HEK293 (cell line): ENCODE measurements at regions not wholly inside any gene's neighbourhood (a gene's known extent, or its start where the extent isn't known, plus 50 kb on each side); places are given as distances from the start of the nearest gene placed in this dataset.

Experiments
- CTCF ChIA-PET: fragments of 350-600 bp; formaldehyde crosslinking; extraction: SDS; loops from one replicate; lab custom pipeline; 2021; ENCODE audit warnings: antibody characterized with exemption; lab: Yijun Ruan, JAX
- POLR2A ChIA-PET: fragments of 300-600 bp; formaldehyde crosslinking; extraction: SDS; loops from one replicate; lab custom pipeline; 2020; ENCODE audit warnings: antibody characterized with exemption, inconsistent platforms; lab: Yijun Ruan, JAX
- H3K27ac ChIP-seq: fragments of 200-500 bp; sonication (Bioruptor generic); 2 replicates; pipeline ENCODE4 v1.5.1; 2014; ENCODE audit warnings: low read depth, low read length, control low read depth, inconsistent platforms; ENCODE audit errors: extremely low read depth
- H3K36me3 ChIP-seq, 2 experiments: fragments of 200-500 bp in 1 of 2; sonication (Bioruptor generic) in 1 of 2; 1 replicate in 1 of 2; 2 replicates in 1 of 2; pipeline ENCODE4 v1.5.1; 2014 to 2017; ENCODE audit warnings: inconsistent platforms in 2 of 2, low read length in 2 of 2; ENCODE audit not compliant: control insufficient read depth in 2 of 2, insufficient read depth in 1 of 2
- H3K4me1 ChIP-seq: fragments of 200-500 bp; sonication (Bioruptor generic); 2 replicates; pipeline ENCODE4 v1.5.1; 2014; ENCODE audit warnings: mild to moderate bottlenecking, low read length, inconsistent platforms; ENCODE audit not compliant: control insufficient read depth, insufficient read depth
- H3K4me3 ChIP-seq: 2 replicates; pipeline ENCODE4 v1.5.1; 2011; ENCODE audit warnings: low read depth, mild to moderate bottlenecking, control low read depth, low read length, moderate library complexity
- H3K9me3 ChIP-seq: fragments of 200-500 bp; sonication (Bioruptor generic); 2 replicates; pipeline ENCODE4 v1.5.1; 2014; ENCODE audit warnings: low read depth, low read length, inconsistent platforms; ENCODE audit not compliant: control insufficient read depth, insufficient read depth
- BCL11A ChIP-seq: fragments of 450-650 bp; formaldehyde crosslinking; IDR thresholded peaks from 2 replicates; pipeline ENCODE4 v1.5.1; 2016; ENCODE audit warnings: low read depth, missing biosample characterization, missing genetic modification characterization
- EGR2 ChIP-seq: fragments of 450-650 bp; formaldehyde crosslinking; IDR thresholded peaks from 2 replicates; pipeline ENCODE4 v1.5.1; 2016; ENCODE audit warnings: low read depth, missing biosample characterization, missing genetic modification characterization
- ELK4 ChIP-seq: IDR thresholded peaks from 2 replicates; pipeline ENCODE4 v1.6.1; 2011; ENCODE audit warnings: mild to moderate bottlenecking, low read depth, low read length, borderline replicate concordance
- PRDM1 ChIP-seq: fragments of 450-650 bp; formaldehyde crosslinking; IDR thresholded peaks from 2 replicates; pipeline ENCODE4; 2016; ENCODE audit warnings: missing biosample characterization, missing genetic modification characterization
- PRDM2 ChIP-seq: fragments of 450-650 bp; formaldehyde crosslinking; IDR thresholded peaks from 2 replicates; pipeline ENCODE4 v1.5.1; 2016; ENCODE audit warnings: missing biosample characterization, missing genetic modification characterization, borderline replicate concordance
- SALL2 ChIP-seq: fragments of 450-650 bp; formaldehyde crosslinking; IDR thresholded peaks from 2 replicates; pipeline ENCODE4 v1.5.0; 2017; ENCODE audit warnings: missing biosample characterization, mild to moderate bottlenecking, missing genetic modification characterization, borderline replicate concordance
- ZBTB10 ChIP-seq: fragments of 450-650 bp; formaldehyde crosslinking; IDR thresholded peaks from 2 replicates; pipeline ENCODE4 v1.5.1; 2016; ENCODE audit warnings: missing biosample characterization, missing genetic modification characterization
- ZBTB49 ChIP-seq: fragments of 450-650 bp; formaldehyde crosslinking; IDR thresholded peaks from 2 replicates; pipeline ENCODE4 v1.5.1; 2016; ENCODE audit warnings: missing biosample characterization, missing genetic modification characterization, low read depth
- ZFHX2 ChIP-seq: fragments of 450-650 bp; formaldehyde crosslinking; conservative IDR thresholded peaks from 2 replicates; pipeline ENCODE4 v1.5.1; 2016; ENCODE audit warnings: missing biosample characterization, missing genetic modification characterization
- ZFP37 ChIP-seq: fragments of 450-650 bp; formaldehyde crosslinking; IDR thresholded peaks from 2 replicates; pipeline ENCODE4 v1.5.1; 2016; ENCODE audit warnings: missing biosample characterization, missing genetic modification characterization
- ZNF292 ChIP-seq: fragments of 450-650 bp; formaldehyde crosslinking; IDR thresholded peaks from 2 replicates; pipeline ENCODE4 v1.5.1; 2016; ENCODE audit warnings: low read depth, missing biosample characterization, missing genetic modification characterization, borderline replicate concordance
- ZNF416 ChIP-seq: fragments of 450-650 bp; formaldehyde crosslinking; IDR thresholded peaks from 2 replicates; pipeline ENCODE4 v1.5.1; 2016; ENCODE audit warnings: missing biosample characterization, missing genetic modification characterization
- ZNF473 ChIP-seq: fragments of 450-650 bp; formaldehyde crosslinking; IDR thresholded peaks from 2 replicates; pipeline ENCODE4 v1.5.1; 2017; ENCODE audit warnings: missing biosample characterization, missing genetic modification characterization
- ZNF555 ChIP-seq: fragments of 450-650 bp; formaldehyde crosslinking; conservative IDR thresholded peaks from 2 replicates; pipeline ENCODE4 v1.5.1; 2017; ENCODE audit warnings: missing biosample characterization, mild to moderate bottlenecking, missing genetic modification characterization, inconsistent platforms
- ZNF623 ChIP-seq: fragments of 450-650 bp; formaldehyde crosslinking; IDR thresholded peaks from 2 replicates; pipeline ENCODE4 v1.5.1; 2016; ENCODE audit warnings: missing biosample characterization, missing genetic modification characterization
- ZNF664 ChIP-seq: fragments of 450-650 bp; formaldehyde crosslinking; IDR thresholded peaks from 2 replicates; pipeline ENCODE4 v1.5.1; 2016; ENCODE audit warnings: missing biosample characterization, missing genetic modification characterization
- ZNF670 ChIP-seq: fragments of 450-650 bp; formaldehyde crosslinking; IDR thresholded peaks from 2 replicates; pipeline ENCODE4 v1.5.1; 2016; ENCODE audit warnings: missing biosample characterization, missing genetic modification characterization, low read depth
- ZSCAN18 ChIP-seq: fragments of 450-650 bp; formaldehyde crosslinking; IDR thresholded peaks from 2 replicates; pipeline ENCODE4 v1.5.1; 2016; ENCODE audit warnings: missing biosample characterization, missing genetic modification characterization

- ChIA-PET POLR2A (no interaction called here), CTCF (no interaction called here)
- no peaks in the 10 kb centered on the region for H3K36me3 ChIP-seq
- no peaks in the 10 kb centered on the region for H3K4me1 ChIP-seq
- H3K4me3 ChIP-seq: no peak overlapping the region
- H3K27ac ChIP-seq: no peak overlapping the region
- TF ChIP-seq ZNF623: no peak
- TF ChIP-seq ZBTB49 (tag by site-specific recombination): no peak
- TF ChIP-seq SALL2 (tag by site-specific recombination): no peak
- TF ChIP-seq ZBTB10: no peak
- TF ChIP-seq BCL11A (tag by site-specific recombination): no peak
- no peak for TF ChIP-seq ZNF292 (tag by site-specific recombination)
- no peaks in the 10 kb centered on the region for H3K9me3 ChIP-seq
These were observed 1123.8 kb upstream of the CDH6 start for GRCh38 chr5:30069441-30070263.

- no peaks in the 10 kb centered on the region for H3K4me1 ChIP-seq
- no peaks in the 10 kb centered on the region for H3K36me3 ChIP-seq
- no peak overlapping the region for H3K27ac ChIP-seq
- H3K4me3 ChIP-seq: no peak overlapping the region
- POLR2A ChIA-PET: no interaction called here
- CTCF ChIA-PET: interaction anchor here (0.8 kb wide), 1 partner anchor 23 kb away, joined by 3 read pairs; no protein-coding TSS in a partner anchor
- H3K9me3 ChIP-seq: no peaks in the 10 kb centered on the region
- no peak for TF ChIP-seq ZFHX2 (tag by site-specific recombination)
- TF ChIP-seq ZFP37: no peak
- no peak for TF ChIP-seq ZNF416 (tag by site-specific recombination)
- no peak for TF ChIP-seq ELK4
- TF ChIP-seq ZNF664 (tag by site-specific recombination): no peak
- TF ChIP-seq EGR2: no peak
- TF ChIP-seq PRDM2 (tag by site-specific recombination): no peak
- no peak for TF ChIP-seq ZSCAN18
- TF ChIP-seq PRDM1: no peak
- no peak for TF ChIP-seq ZNF555 (tag by site-specific recombination)
- no peak for TF ChIP-seq ZNF473 (tag by site-specific recombination)
- TF ChIP-seq ZNF670 (tag by site-specific recombination): no peak
These were observed 1130.0 kb upstream of the CDH6 start for GRCh38 chr5:30063503-30063902.
